ENCODE measurements at regions not wholly inside any gene's neighbourhood (a gene's known extent, or its start where the extent isn't known, plus 50 kb on each side); places are given as distances from the start of the nearest gene placed in this dataset.

- TF ChIP-seq POLR2A (IDR thresholded peaks at IDR 0.05; ENCODE audit: low read depth, low read length), result no peak
- TF ChIP-seq TAF1 (IDR thresholded peaks at IDR 0.05; ENCODE audit: borderline replicate concordance, low read depth, low read length), result no peak
Measured at GRCh38 chr1:25023190-25023578, 93.1 kb upstream of the RUNX3 start.

Measured in GM12892 (cell line).